Mucosa of descending colon (tissue), 3 donors: ENCODE measurements at regions not wholly inside any gene's neighbourhood (a gene's known extent, or its start where the extent isn't known, plus 50 kb on each side); places are given as distances from the start of the nearest gene placed in this dataset.

Source experiments
- ATAC-seq: fragments of 200-7000 bp; cut with Tn5 transposase; one replicate; pipeline ENCODE4 v1.9.1; 2020; ENCODE audit warnings: mild to moderate bottlenecking, moderate library complexity
- DNase-seq, 3 donors: peaks; one replicate each; pipeline ENCODE4 v3.0.0-alpha.2; 2020
- H3K36me3 ChIP-seq: fragments of 200-600 bp; one replicate; pipeline ENCODE4 v1.8.0; 2021; ENCODE audit warnings: low read depth, mild to moderate bottlenecking
- H3K4me1 ChIP-seq: fragments of 200-600 bp; one replicate; pipeline ENCODE4 v1.8.0; 2021; ENCODE audit warnings: low read depth, mild to moderate bottlenecking
- H3K4me3 ChIP-seq: fragments of 200-600 bp; one replicate; pipeline ENCODE4 v1.8.0; 2021; ENCODE audit warnings: mild to moderate bottlenecking
- H3K9me3 ChIP-seq: fragments of 200-600 bp; one replicate; pipeline ENCODE4 v1.8.0; 2021; ENCODE audit warnings: mild to moderate bottlenecking
- intact Hi-C, 2 donors: fragments of 100-400 bp; cut with DNase I in 1 of 2; cut with micrococcal nuclease in 1 of 2; formaldehyde crosslinking; loops; one replicate each; pipeline versions ENCODE4 v1.11.0 to v1.11.1; 2022; cut with DNase I, micrococcal nuclease
- TF ChIP-seq, protein P1 (sequence below): fragments of 200-600 bp; IDR thresholded peaks from one replicate; pipeline ENCODE4 v1.8.0; 2022; ENCODE audit warnings: antibody characterized with exemption, mild to moderate bottlenecking
- donor health status: DM: no; HTN: no; CAD: no; lungs with moderate emphysema.
- donor health status: DM: no; HTN: no; CAD: no.
- donor health status: DM: no; HTN: yes; CAD: no.

DNA sequence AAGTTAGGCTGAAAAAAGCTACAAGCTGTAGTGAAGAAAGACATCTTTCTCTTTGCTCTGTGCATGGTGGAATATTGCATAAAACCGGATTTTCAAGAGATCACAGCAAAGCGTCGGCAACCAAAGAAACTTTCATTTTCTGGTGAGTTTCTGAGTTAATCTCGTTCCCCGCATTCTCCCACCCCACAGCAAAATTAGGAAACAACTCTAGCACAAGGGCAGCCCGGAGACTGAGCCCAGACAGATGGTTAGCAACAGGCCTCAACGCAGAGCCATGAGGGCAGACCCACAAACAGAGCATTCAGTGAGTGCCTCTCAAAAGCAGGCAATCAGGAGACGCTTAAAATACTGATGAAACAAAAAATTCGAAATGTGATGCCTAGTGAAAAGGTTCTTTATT, 396.1 kb upstream of the KLF6 start:
- no peaks in the 10 kb centered on the region for H3K4me1 ChIP-seq
- H3K9me3 ChIP-seq = no peaks in the 10 kb centered on the region
- intact Hi-C loops = no loop called here
- no peak overlapping the region for H3K4me3 ChIP-seq
- DNase-seq (no peak), ATAC-seq (no peak)
- no peaks in the 10 kb centered on the region for H3K36me3 ChIP-seq
- TF ChIP-seq, protein P1, sequence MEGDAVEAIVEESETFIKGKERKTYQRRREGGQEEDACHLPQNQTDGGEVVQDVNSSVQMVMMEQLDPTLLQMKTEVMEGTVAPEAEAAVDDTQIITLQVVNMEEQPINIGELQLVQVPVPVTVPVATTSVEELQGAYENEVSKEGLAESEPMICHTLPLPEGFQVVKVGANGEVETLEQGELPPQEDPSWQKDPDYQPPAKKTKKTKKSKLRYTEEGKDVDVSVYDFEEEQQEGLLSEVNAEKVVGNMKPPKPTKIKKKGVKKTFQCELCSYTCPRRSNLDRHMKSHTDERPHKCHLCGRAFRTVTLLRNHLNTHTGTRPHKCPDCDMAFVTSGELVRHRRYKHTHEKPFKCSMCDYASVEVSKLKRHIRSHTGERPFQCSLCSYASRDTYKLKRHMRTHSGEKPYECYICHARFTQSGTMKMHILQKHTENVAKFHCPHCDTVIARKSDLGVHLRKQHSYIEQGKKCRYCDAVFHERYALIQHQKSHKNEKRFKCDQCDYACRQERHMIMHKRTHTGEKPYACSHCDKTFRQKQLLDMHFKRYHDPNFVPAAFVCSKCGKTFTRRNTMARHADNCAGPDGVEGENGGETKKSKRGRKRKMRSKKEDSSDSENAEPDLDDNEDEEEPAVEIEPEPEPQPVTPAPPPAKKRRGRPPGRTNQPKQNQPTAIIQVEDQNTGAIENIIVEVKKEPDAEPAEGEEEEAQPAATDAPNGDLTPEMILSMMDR = no peak

DNA sequence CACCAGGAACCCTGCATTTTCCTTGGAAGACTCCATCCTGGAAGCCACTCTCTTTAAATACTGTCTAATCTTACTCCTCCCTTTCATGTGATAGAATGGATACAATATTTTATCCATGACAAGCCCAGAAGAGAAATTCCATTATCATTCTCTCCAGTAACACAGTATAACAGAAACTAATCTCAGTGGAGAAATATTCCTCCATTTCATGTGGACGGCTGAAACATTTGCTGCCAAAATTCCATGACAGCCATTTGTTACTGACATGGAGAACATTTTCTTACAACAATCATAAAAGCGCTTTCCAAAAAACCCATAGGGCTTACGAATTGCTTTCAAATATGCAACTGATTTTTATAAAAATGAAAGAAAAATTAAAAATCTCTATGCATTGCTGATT, 392.8 kb upstream of the KLF6 start:
- no peaks in the 10 kb centered on the region for H3K4me1 ChIP-seq
- ATAC-seq (no peak), DNase-seq (no peak)
- no peaks in the 10 kb centered on the region for H3K9me3 ChIP-seq
- TF ChIP-seq, protein P1 = no peak
- H3K36me3 ChIP-seq = no peaks in the 10 kb centered on the region
- intact Hi-C loops = no loop called here
- H3K4me3 ChIP-seq = no peak overlapping the region

DNA sequence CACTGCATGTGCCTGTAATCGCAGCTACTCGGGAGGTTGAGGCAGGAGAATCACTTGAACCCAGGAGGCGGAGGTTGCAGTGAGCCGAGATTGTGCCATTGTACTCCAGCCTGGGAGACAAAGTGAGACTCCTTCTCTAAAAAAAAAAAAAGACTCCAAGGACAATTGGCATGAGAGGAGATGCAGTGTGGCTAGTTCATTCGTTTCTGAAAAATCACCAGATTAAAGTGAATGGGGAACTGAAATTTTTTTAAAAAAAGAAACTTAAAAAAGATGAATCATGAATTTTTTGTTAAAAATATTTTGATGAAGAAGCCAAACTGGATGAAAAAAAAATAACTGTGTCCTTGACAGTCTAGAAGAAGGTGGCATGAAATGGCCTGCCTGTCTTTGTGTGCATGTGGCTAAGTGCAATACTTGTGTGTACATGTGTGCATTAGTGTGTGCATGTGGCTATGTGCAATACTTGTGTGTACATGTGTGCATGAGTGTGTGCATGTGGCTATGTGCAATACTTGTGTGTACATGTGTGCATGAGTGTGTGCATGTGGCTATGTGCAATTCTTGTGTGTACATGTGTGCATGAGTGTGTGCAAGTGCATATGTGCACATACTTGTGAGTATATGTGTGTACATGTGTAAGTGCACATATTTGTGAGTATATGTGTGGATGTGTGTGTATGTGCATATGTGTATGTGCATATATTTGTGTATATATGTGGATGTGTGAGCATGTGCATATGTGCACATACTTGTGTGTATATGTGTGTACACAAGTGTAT, 391.7 kb upstream of the KLF6 start:
- intact Hi-C loops = no loop called here
- ATAC-seq = no peak
- Histone ChIP-seq H3K9me3 (no peaks in the 10 kb centered on the region), H3K4me1 (no peaks in the 10 kb centered on the region), H3K36me3 (no peaks in the 10 kb centered on the region), H3K4me3 (no peak overlapping the region)
- no peak for DNase-seq
- TF ChIP-seq, protein P1 = no peak

DNA sequence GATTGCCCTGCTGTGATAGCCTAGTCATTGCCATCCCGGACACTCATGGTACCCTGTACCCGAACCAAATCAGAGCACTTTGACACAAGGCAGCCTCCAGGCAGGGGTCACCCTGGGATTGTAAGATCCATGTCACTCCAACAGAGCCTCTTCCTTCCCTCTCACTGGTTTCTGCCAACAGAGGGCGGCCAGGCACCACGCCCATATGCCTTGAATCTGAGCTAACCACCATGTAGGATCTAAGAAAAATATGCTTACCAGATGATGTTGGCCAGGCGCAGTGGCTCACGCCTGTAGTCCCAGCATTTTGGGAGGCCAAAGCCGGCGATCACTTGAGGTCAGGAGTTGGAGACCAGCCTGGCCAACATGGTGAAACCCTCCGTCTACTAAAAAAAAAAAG, 389.2 kb upstream of the KLF6 start:
- peak in 2 of 3 donors; percentile 32 to 47 for DNase-seq
- H3K36me3 ChIP-seq = no peaks in the 10 kb centered on the region
- no peaks in the 10 kb centered on the region for H3K9me3 ChIP-seq
- peak; percentile 30 for ATAC-seq
- no peaks in the 10 kb centered on the region for H3K4me1 ChIP-seq
- TF ChIP-seq, protein P1 = no peak
- intact Hi-C loops = no loop called here
- H3K4me3 ChIP-seq = no peak overlapping the region

DNA sequence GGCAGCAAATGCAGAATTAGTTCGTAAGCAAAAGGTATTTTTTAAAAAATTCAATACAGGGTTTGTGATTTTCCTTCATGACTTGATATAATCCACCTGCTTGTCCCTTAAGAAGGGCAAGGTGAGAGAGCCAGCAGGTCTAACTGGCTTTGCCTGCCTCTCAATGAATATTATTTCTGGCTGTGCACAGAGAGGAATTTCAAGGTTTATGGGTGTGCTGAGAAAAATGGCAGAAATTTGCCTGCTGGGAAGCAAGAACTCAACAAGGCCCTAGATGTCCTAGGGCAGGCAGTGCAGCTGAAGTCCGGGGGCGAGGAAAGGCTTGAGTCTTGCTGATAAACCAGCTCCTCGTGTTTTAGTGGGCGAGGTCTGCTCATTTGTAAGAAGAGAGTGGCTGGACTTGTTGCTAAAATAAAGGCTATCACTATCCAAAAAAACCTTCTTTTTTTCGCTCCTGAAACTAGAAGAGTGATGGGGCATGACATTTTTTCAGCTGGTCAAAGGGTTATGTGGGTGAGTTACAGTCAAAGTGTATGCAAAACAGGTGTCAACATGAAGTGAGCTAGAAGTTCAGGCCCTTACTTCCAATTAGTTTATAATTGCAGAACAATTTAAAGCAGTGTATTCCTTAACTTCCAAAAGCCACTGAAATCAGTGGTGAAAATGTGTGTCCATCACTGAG, 385.8 kb upstream of the KLF6 start:
- no peaks in the 10 kb centered on the region for H3K9me3 ChIP-seq
- no peaks in the 10 kb centered on the region for H3K36me3 ChIP-seq
- no peak overlapping the region for H3K4me3 ChIP-seq
- intact Hi-C loops = no loop called here
- no peak for DNase-seq
- no peaks in the 10 kb centered on the region for H3K4me1 ChIP-seq
- TF ChIP-seq, protein P1 = no peak
- ATAC-seq = no peak
